Astrocyte (in vitro differentiated cells and primary cell): ENCODE measurements at regions not wholly inside any gene's neighbourhood (a gene's known extent, or its start where the extent isn't known, plus 50 kb on each side); places are given as distances from the start of the nearest gene placed in this dataset.

ENCODE experiments used
- DNase-seq: peaks from one replicate; pipeline ENCODE4 v3.0.0-alpha.2; 2010; ENCODE audit warnings: low read depth
- FAIRE-seq: peaks from 2 replicates; lab custom pipeline; 2011; peaks lifted over from hg19 to GRCh38; lab: Jason Lieb, UNC
- H2AFZ ChIP-seq: 2 replicates; pipeline ENCODE4 v1.6.0; 2012; ENCODE audit warnings: low read depth, low read length, inconsistent platforms
- H3K27ac ChIP-seq: 2 replicates; pipeline ENCODE4 v1.5.1; 2011; ENCODE audit warnings: low read depth, low read length, inconsistent platforms
- H3K27me3 ChIP-seq: 2 replicates; pipeline ENCODE4 v1.6.0; 2011; ENCODE audit warnings: low read length, inconsistent platforms; ENCODE audit not compliant: insufficient read depth
- H3K36me3 ChIP-seq: 2 replicates; pipeline ENCODE4 v1.5.1; 2011; ENCODE audit warnings: low read length, inconsistent platforms; ENCODE audit not compliant: insufficient read depth
- H3K4me1 ChIP-seq: 2 replicates; pipeline ENCODE4 v1.5.1; 2011; ENCODE audit warnings: low read length, inconsistent platforms; ENCODE audit not compliant: insufficient read depth
- H3K4me2 ChIP-seq: 2 replicates; pipeline ENCODE4 v1.6.0; 2012; ENCODE audit warnings: low read length, inconsistent platforms
- H3K4me3 ChIP-seq: 2 replicates; pipeline ENCODE4 v1.5.1; 2011; ENCODE audit warnings: low read depth, mild to moderate bottlenecking, low read length, inconsistent platforms; ENCODE audit not compliant: insufficient read depth
- H3K79me2 ChIP-seq: 2 replicates; pipeline ENCODE4 v1.6.0; 2012; ENCODE audit warnings: mild to moderate bottlenecking, low read length, inconsistent platforms; ENCODE audit not compliant: insufficient read depth
- H3K9ac ChIP-seq: 2 replicates; pipeline ENCODE4 v1.6.0; 2012; ENCODE audit warnings: mild to moderate bottlenecking, low read length, inconsistent platforms
- H3K9me3 ChIP-seq: 2 replicates; pipeline ENCODE4 v1.5.1; 2012; ENCODE audit warnings: low read depth, mild to moderate bottlenecking, low read length, inconsistent platforms; ENCODE audit not compliant: insufficient read depth
- H4K20me1 ChIP-seq: 2 replicates; pipeline ENCODE4 v1.6.0; 2012; ENCODE audit warnings: low read length, inconsistent platforms; ENCODE audit not compliant: insufficient read depth
- H3K27ac Mint-ChIP-seq: one replicate; pipeline ENCODE4 v1.8.0; 2021; ENCODE audit warnings: mild to moderate bottlenecking, mixed read lengths; ENCODE audit not compliant: unreplicated experiment
- H3K27me3 Mint-ChIP-seq: one replicate; pipeline ENCODE4 v1.8.0; 2021; ENCODE audit warnings: low read depth, mixed read lengths; ENCODE audit not compliant: unreplicated experiment
- H3K36me3 Mint-ChIP-seq: one replicate; pipeline ENCODE4 v1.8.0; 2021; ENCODE audit warnings: low read depth, mixed read lengths; ENCODE audit not compliant: unreplicated experiment
- H3K4me1 Mint-ChIP-seq: one replicate; pipeline ENCODE4 v1.8.0; 2021; ENCODE audit warnings: low read depth, mixed read lengths; ENCODE audit not compliant: unreplicated experiment
- H3K4me3 Mint-ChIP-seq: one replicate; pipeline ENCODE4 v1.8.0; 2021; ENCODE audit warnings: mild to moderate bottlenecking, moderate library complexity, mixed read lengths; ENCODE audit not compliant: unreplicated experiment
- H3K9me3 Mint-ChIP-seq: one replicate; pipeline ENCODE4 v1.8.0; 2021; ENCODE audit warnings: mild to moderate bottlenecking, mixed read lengths; ENCODE audit not compliant: unreplicated experiment
- EZH2 ChIP-seq: IDR thresholded peaks from 2 replicates; pipeline ENCODE4 v1.6.1; 2012; ENCODE audit warnings: mild to moderate bottlenecking, low read length, inconsistent platforms; ENCODE audit not compliant: insufficient read depth
- TF ChIP-seq, protein P1 (sequence below): IDR thresholded peaks from 2 replicates; pipeline ENCODE4 v1.5.1; 2011; ENCODE audit warnings: low read depth, mild to moderate bottlenecking, inconsistent platforms, low read length, moderate library complexity; ENCODE audit not compliant: insufficient read depth

DNA sequence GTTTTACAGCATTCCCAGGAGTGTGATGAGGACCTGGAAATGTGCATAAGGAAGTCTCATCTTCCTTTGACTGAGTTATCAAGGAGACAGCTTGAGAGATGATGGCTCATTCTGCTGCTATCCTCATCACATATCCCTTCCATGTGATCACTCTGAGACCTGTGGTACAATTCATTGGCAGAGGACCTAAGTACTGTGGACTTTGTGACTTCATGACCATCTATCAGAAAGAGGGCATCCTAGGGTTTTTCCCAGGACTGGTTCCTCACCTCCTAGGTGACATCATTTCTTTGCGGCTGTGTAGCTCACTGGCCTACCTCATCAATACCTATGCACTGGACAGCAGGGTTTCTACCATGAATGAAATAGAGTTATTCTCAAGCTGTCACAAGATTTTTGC is 172.1 kb upstream of the PLEKHG7 start:
- Histone ChIP-seq H3K4me3 (no peak overlapping the region), H3K4me1 (no peaks in the 10 kb centered on the region), H3K9ac (no peak overlapping the region), H3K36me3 (no peaks in the 10 kb centered on the region), H3K79me2 (no peaks in the 10 kb centered on the region), H3K27ac (no peak overlapping the region), H4K20me1 (no peaks in the 10 kb centered on the region), H2AFZ (no peak overlapping the region), H3K9me3 (no peaks in the 10 kb centered on the region), H3K27me3 (no peaks in the 10 kb centered on the region), H3K4me2 (no peak overlapping the region)
- no peak overlapping the region for H3K27ac Mint-ChIP-seq
- FAIRE-seq (no peak), DNase-seq (no peak)
- TF ChIP-seq, protein P1, sequence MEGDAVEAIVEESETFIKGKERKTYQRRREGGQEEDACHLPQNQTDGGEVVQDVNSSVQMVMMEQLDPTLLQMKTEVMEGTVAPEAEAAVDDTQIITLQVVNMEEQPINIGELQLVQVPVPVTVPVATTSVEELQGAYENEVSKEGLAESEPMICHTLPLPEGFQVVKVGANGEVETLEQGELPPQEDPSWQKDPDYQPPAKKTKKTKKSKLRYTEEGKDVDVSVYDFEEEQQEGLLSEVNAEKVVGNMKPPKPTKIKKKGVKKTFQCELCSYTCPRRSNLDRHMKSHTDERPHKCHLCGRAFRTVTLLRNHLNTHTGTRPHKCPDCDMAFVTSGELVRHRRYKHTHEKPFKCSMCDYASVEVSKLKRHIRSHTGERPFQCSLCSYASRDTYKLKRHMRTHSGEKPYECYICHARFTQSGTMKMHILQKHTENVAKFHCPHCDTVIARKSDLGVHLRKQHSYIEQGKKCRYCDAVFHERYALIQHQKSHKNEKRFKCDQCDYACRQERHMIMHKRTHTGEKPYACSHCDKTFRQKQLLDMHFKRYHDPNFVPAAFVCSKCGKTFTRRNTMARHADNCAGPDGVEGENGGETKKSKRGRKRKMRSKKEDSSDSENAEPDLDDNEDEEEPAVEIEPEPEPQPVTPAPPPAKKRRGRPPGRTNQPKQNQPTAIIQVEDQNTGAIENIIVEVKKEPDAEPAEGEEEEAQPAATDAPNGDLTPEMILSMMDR: no peak
- no peak for TF ChIP-seq EZH2
- no peak overlapping the region for H3K4me3 Mint-ChIP-seq
- no peaks in the 10 kb centered on the region for H3K36me3 Mint-ChIP-seq
- H3K27me3 Mint-ChIP-seq: no peaks in the 10 kb centered on the region
- peaks cover 1% of the 10 kb centered on the region for H3K9me3 Mint-ChIP-seq
- H3K4me1 Mint-ChIP-seq: no peaks in the 10 kb centered on the region

DNA sequence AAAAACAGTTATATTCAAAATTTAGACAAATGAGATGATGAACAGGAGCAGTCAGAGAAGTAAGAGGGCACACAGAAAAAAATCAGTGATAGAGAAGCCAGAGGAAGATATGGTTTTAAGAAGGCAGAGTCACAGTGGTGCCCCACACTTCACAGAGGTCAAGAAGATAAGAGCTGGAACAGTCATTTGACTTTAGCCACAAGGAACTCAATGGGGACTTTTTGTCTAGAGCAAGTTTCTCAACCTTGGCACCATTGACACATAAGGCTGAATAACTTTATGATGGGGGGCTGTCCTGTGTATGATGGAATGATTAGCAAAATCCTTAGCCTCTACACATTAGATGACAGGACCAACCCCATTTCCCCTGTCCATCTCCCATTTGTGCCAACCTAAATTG is 172.8 kb upstream of the PLEKHG7 start:
- Mint-ChIP-seq H3K4me1 (no peaks in the 10 kb centered on the region), H3K27me3 (no peaks in the 10 kb centered on the region), H3K4me3 (no peak overlapping the region), H3K27ac (no peak overlapping the region), H3K36me3 (no peaks in the 10 kb centered on the region), H3K9me3 (peaks cover 1% of the 10 kb centered on the region)
- H3K4me3 ChIP-seq: no peak overlapping the region
- H3K79me2 ChIP-seq: no peaks in the 10 kb centered on the region
- H4K20me1 ChIP-seq: no peaks in the 10 kb centered on the region
- H3K9me3 ChIP-seq: no peaks in the 10 kb centered on the region
- no peaks in the 10 kb centered on the region for H3K4me1 ChIP-seq
- H2AFZ ChIP-seq: no peak overlapping the region
- no peaks in the 10 kb centered on the region for H3K27me3 ChIP-seq
- FAIRE-seq: no peak
- H3K36me3 ChIP-seq: no peaks in the 10 kb centered on the region
- no peak for TF ChIP-seq EZH2
- TF ChIP-seq, protein P1: no peak
- no peak overlapping the region for H3K4me2 ChIP-seq
- H3K27ac ChIP-seq: no peak overlapping the region
- DNase-seq: no peak
- H3K9ac ChIP-seq: no peak overlapping the region

DNA sequence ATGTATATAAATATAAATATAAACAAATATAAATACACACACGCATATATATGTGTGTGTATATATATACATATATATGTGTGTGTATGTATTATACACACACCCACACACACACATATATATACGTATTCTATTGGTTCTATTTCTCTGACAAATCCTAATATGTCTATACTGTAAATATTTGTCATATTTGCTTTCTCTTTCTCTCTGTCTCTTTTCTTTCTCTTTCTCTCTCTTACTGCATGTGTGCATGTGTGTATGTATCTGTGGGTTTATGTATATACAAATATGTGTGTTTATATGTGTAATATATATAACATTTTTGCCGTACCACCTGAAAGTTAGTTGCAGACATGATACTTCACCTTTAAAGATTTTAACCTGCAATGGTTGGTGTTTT is 174.2 kb upstream of the PLEKHG7 start:
- H3K9me3 ChIP-seq: no peaks in the 10 kb centered on the region
- no peaks in the 10 kb centered on the region for H3K36me3 ChIP-seq
- Mint-ChIP-seq H3K4me3 (no peak overlapping the region), H3K4me1 (no peaks in the 10 kb centered on the region), H3K27me3 (no peaks in the 10 kb centered on the region), H3K9me3 (peaks cover 1% of the 10 kb centered on the region), H3K36me3 (no peaks in the 10 kb centered on the region), H3K27ac (no peak overlapping the region)
- no peak for TF ChIP-seq EZH2
- TF ChIP-seq, protein P1: no peak
- H2AFZ ChIP-seq: no peak overlapping the region
- DNase-seq (no peak), FAIRE-seq (no peak)
- no peak overlapping the region for H3K9ac ChIP-seq
- no peaks in the 10 kb centered on the region for H4K20me1 ChIP-seq
- no peaks in the 10 kb centered on the region for H3K27me3 ChIP-seq
- H3K27ac ChIP-seq: no peak overlapping the region
- no peaks in the 10 kb centered on the region for H3K79me2 ChIP-seq
- no peak overlapping the region for H3K4me2 ChIP-seq
- H3K4me3 ChIP-seq: no peak overlapping the region
- H3K4me1 ChIP-seq: no peaks in the 10 kb centered on the region
